8988T (cell line): ENCODE measurements at regions not wholly inside any gene's neighbourhood (a gene's known extent, or its start where the extent isn't known, plus 50 kb on each side); places are given as distances from the start of the nearest gene placed in this dataset.

Source experiments
- DNase-seq: peaks from one replicate; pipeline ENCODE4 v3.0.0; 2011

- no peak for DNase-seq
Observed at GRCh38 chr12:84362552-84362897, 550.1 kb downstream of the SLC6A15 start.

GRCh38 chr12:84361651-84362551, 550.7 kb downstream of the SLC6A15 start:
- DNase-seq, result no peak

GRCh38 chr12:84357314-84357713, 555.3 kb downstream of the SLC6A15 start:
- DNase-seq, result no peak

GRCh38 chr12:84356224-84356623, 556.4 kb downstream of the SLC6A15 start:
- no peak for DNase-seq

GRCh38 chr12:84355561-84355960, 557.0 kb downstream of the SLC6A15 start:
- no peak for DNase-seq

GRCh38 chr12:84348582-84348981, 564.0 kb downstream of the SLC6A15 start:
- no peak for DNase-seq

GRCh38 chr12:84341467-84342193, 571.0 kb downstream of the SLC6A15 start:
- no peak for DNase-seq

- no peak for DNase-seq
Observed at GRCh38 chr12:84336231-84336630, 576.4 kb downstream of the SLC6A15 start.

GRCh38 chr12:84329938-84330337, 582.7 kb downstream of the SLC6A15 start:
- DNase-seq, result no peak

- no peak for DNase-seq
Observed at GRCh38 chr12:84315926-84316325, 596.7 kb downstream of the SLC6A15 start.

GRCh38 chr12:84313323-84313675, 599.3 kb downstream of the SLC6A15 start:
- DNase-seq, result no peak

GRCh38 chr12:84308211-84308610, 604.4 kb downstream of the SLC6A15 start:
- no peak for DNase-seq

- DNase-seq, result no peak
Observed at GRCh38 chr12:84305144-84305543, 607.5 kb downstream of the SLC6A15 start.

GRCh38 chr12:84294246-84294645, 618.4 kb downstream of the SLC6A15 start:
- DNase-seq, result no peak

GRCh38 chr12:84290168-84290567, 622.4 kb downstream of the SLC6A15 start:
- DNase-seq, result no peak

- no peak for DNase-seq
Observed at GRCh38 chr12:84277986-84278385, 634.6 kb downstream of the SLC6A15 start.

GRCh38 chr12:84276215-84276614, 636.4 kb downstream of the SLC6A15 start:
- no peak for DNase-seq

- no peak for DNase-seq
Observed at GRCh38 chr12:84272324-84272723, 640.3 kb downstream of the SLC6A15 start.

- no peak for DNase-seq
Observed at GRCh38 chr12:84270470-84271140, 642.0 kb downstream of the SLC6A15 start.

- DNase-seq, result no peak
Observed at GRCh38 chr12:84247931-84248330, 664.7 kb downstream of the SLC6A15 start.

- DNase-seq, result no peak
Observed at GRCh38 chr12:84243686-84244085, 668.9 kb downstream of the SLC6A15 start.

- no peak for DNase-seq
Observed at GRCh38 chr12:84222841-84223240, 689.8 kb downstream of the SLC6A15 start.

- DNase-seq, result no peak
Observed at GRCh38 chr12:84218406-84218805, 694.2 kb downstream of the SLC6A15 start.

GRCh38 chr12:84201976-84202375, 710.6 kb downstream of the SLC6A15 start:
- no peak for DNase-seq
